LNCaP clone FGC (cell line): ENCODE measurements at regions not wholly inside any gene's neighbourhood (a gene's known extent, or its start where the extent isn't known, plus 50 kb on each side); places are given as distances from the start of the nearest gene placed in this dataset.
A peak's percentile ranks its signal among the peaks of the same experiment; 100 is the strongest.
"Not testable (repeated sequence)": the region's sequence is repeated elsewhere in the genome, so short reads cannot be mapped to it uniquely, and the experiment has no call there.

Source experiments
- DNase-seq: peaks from one replicate; pipeline ENCODE4 v3.0.0-alpha.2; 2011; ENCODE audit warnings: low read depth
- H3K4me3 ChIP-seq: 2 replicates; pipeline ENCODE4 v1.5.1; 2011; ENCODE audit warnings: mild to moderate bottlenecking, low read depth, low read length, control low read depth
- CTCF ChIP-seq: IDR thresholded peaks from 2 replicates; pipeline ENCODE4 v1.5.1; 2012; ENCODE audit warnings: mild to moderate bottlenecking; ENCODE audit not compliant: control insufficient read depth, insufficient read depth; ENCODE audit errors: extremely low read depth

GRCh38 chr6:1474205-1474604 lies 84.8 kb downstream of the FOXF2 start:
- H3K4me3 ChIP-seq: no peak overlapping the region
- DNase-seq: no peak
- no peak for TF ChIP-seq CTCF

GRCh38 chr6:1475174-1475573 lies 85.8 kb downstream of the FOXF2 start:
- DNase-seq: no peak
- no peak for TF ChIP-seq CTCF
- H3K4me3 ChIP-seq: no peak overlapping the region

- peak; percentile 32 for DNase-seq
- no peak overlapping the region for H3K4me3 ChIP-seq
- peak; percentile 39 for TF ChIP-seq CTCF
These were observed 88.2 kb downstream of the FOXF2 start for GRCh38 chr6:1477432-1478090.

GRCh38 chr6:1478163-1478826 lies 88.9 kb downstream of the FOXF2 start:
- not testable (repeated sequence) for DNase-seq, H3K4me3 ChIP-seq

GRCh38 chr6:1479095-1479494 lies 89.7 kb downstream of the FOXF2 start:
- TF ChIP-seq CTCF: no peak
- DNase-seq: no peak

GRCh38 chr6:1479601-1480221 lies 90.3 kb downstream of the FOXF2 start:
- no peak overlapping the region for H3K4me3 ChIP-seq
- TF ChIP-seq CTCF: no peak
- no peak for DNase-seq

More at GRCh38 chr6:1479095-1479494, 89.7 kb downstream of the FOXF2 start:
- H3K4me3 ChIP-seq: no peak overlapping the region

GRCh38 chr6:1481286-1481685 lies 91.9 kb downstream of the FOXF2 start:
- H3K4me3 ChIP-seq: no peak overlapping the region
- DNase-seq: no peak
- TF ChIP-seq CTCF: no peak
